Muscle layer of duodenum (tissue), 2 donors: ENCODE measurements at regions not wholly inside any gene's neighbourhood (a gene's known extent, or its start where the extent isn't known, plus 50 kb on each side); places are given as distances from the start of the nearest gene placed in this dataset.
"Not testable (repeated sequence)": the region's sequence is repeated elsewhere in the genome, so short reads cannot be mapped to it uniquely, and the experiment has no call there.

ENCODE experiments used
- H3K27ac ChIP-seq: one replicate; pipeline ENCODE4 v1.7.0; 2013; ENCODE audit warnings: mild to moderate bottlenecking, low read length
- H3K27me3 ChIP-seq: one replicate; pipeline ENCODE4 v1.7.0; 2013; ENCODE audit warnings: low read depth, mild to moderate bottlenecking, control low read depth, low read length
- H3K36me3 ChIP-seq, 2 donors: one replicate each; pipeline ENCODE4 v1.7.0; 2013; ENCODE audit warnings: low read length in 2 of 2, control low read depth in 1 of 2, mild to moderate bottlenecking in 1 of 2; ENCODE audit not compliant: insufficient read depth in 2 of 2, control insufficient read depth in 1 of 2
- H3K4me1 ChIP-seq, 2 donors: one replicate each; pipeline ENCODE4 v1.7.0; 2013; ENCODE audit warnings: low read length in 2 of 2, mild to moderate bottlenecking in 2 of 2, control low read depth in 1 of 2, moderate library complexity in 1 of 2; ENCODE audit not compliant: insufficient read depth in 2 of 2, control insufficient read depth in 1 of 2
- H3K4me3 ChIP-seq, 2 donors: one replicate each; pipeline ENCODE4 v1.7.0; 2013; ENCODE audit warnings: low read length in 2 of 2, low read depth in 1 of 2, mild to moderate bottlenecking in 1 of 2
- H3K9me3 ChIP-seq, 2 donors: one replicate each; pipeline ENCODE4 v1.7.0; 2013; ENCODE audit warnings: low read length in 2 of 2, control low read depth in 1 of 2, mild to moderate bottlenecking in 1 of 2; ENCODE audit not compliant: control insufficient read depth in 1 of 2
- donor health status: healthy.

GRCh38 chr1:65593516-65593915 lies 173.0 kb downstream of the LEPR start:
- Histone ChIP-seq H3K4me1 (no peaks in the 10 kb centered on the region), H3K36me3 (no peaks in the 10 kb centered on the region), H3K27ac (no peak overlapping the region), H3K9me3 (peaks cover 0 to 2% of the 10 kb centered on the region in 2 donors), H3K27me3 (no peaks in the 10 kb centered on the region), H3K4me3 (no peak overlapping the region)

- Histone ChIP-seq H3K4me3 (no peak overlapping the region), H3K36me3 (no peaks in the 10 kb centered on the region), H3K27ac (no peak overlapping the region), H3K27me3 (no peaks in the 10 kb centered on the region), H3K9me3 (no peaks in the 10 kb centered on the region), H3K4me1 (no peaks in the 10 kb centered on the region)
Measured at GRCh38 chr1:65595724-65596123, 175.3 kb downstream of the LEPR start.

- no peaks in the 10 kb centered on the region for H3K4me1 ChIP-seq
- H3K36me3 ChIP-seq, result no peaks in the 10 kb centered on the region
- H3K4me3 ChIP-seq, result no peak overlapping the region
- no peak overlapping the region for H3K27ac ChIP-seq
- no peaks in the 10 kb centered on the region for H3K9me3 ChIP-seq
- no peaks in the 10 kb centered on the region for H3K27me3 ChIP-seq
Measured at GRCh38 chr1:65596768-65597167, 176.3 kb downstream of the LEPR start.

- Histone ChIP-seq H3K9me3 (no peaks in the 10 kb centered on the region), H3K4me3 (no peak overlapping the region), H3K36me3 (no peaks in the 10 kb centered on the region), H3K27me3 (no peaks in the 10 kb centered on the region), H3K27ac (no peak overlapping the region), H3K4me1 (no peaks in the 10 kb centered on the region)
Measured at GRCh38 chr1:65605621-65606020, 185.2 kb downstream of the LEPR start.

- no peaks in the 10 kb centered on the region for H3K36me3 ChIP-seq
- H3K4me1 ChIP-seq, result no peaks in the 10 kb centered on the region
- H3K4me3 ChIP-seq, result no peak overlapping the region
- no peak overlapping the region for H3K27ac ChIP-seq
- H3K9me3 ChIP-seq, result no peaks in the 10 kb centered on the region
- no peaks in the 10 kb centered on the region for H3K27me3 ChIP-seq
Measured at GRCh38 chr1:65606426-65606825, 186.0 kb downstream of the LEPR start.

- Histone ChIP-seq H3K4me1 (no peaks in the 10 kb centered on the region), H3K27me3 (no peaks in the 10 kb centered on the region), H3K27ac (no peak overlapping the region), H3K9me3 (no peaks in the 10 kb centered on the region), H3K36me3 (no peaks in the 10 kb centered on the region), H3K4me3 (no peak overlapping the region)
Measured at GRCh38 chr1:65613884-65614283, 178.8 kb upstream of the PDE4B start.

GRCh38 chr1:65615859-65616258 lies 176.8 kb upstream of the PDE4B start:
- Histone ChIP-seq H3K27me3 (no peaks in the 10 kb centered on the region), H3K4me3 (no peak overlapping the region), H3K36me3 (peaks cover 0 to 5% of the 10 kb centered on the region in 2 donors), H3K4me1 (no peaks in the 10 kb centered on the region), H3K9me3 (no peaks in the 10 kb centered on the region), H3K27ac (no peak overlapping the region)

GRCh38 chr1:65621721-65622120 lies 171.0 kb upstream of the PDE4B start:
- H3K4me3 ChIP-seq, H3K27me3 ChIP-seq, H3K27ac ChIP-seq, H3K9me3 ChIP-seq, H3K36me3 ChIP-seq, H3K4me1 ChIP-seq: not testable (repeated sequence)

GRCh38 chr1:65623895-65624294 lies 168.8 kb upstream of the PDE4B start:
- no peak overlapping the region for H3K4me3 ChIP-seq
- no peaks in the 10 kb centered on the region for H3K27me3 ChIP-seq
- H3K9me3 ChIP-seq, result no peaks in the 10 kb centered on the region
- peaks cover 0 to 5% of the 10 kb centered on the region in 2 donors for H3K36me3 ChIP-seq
- no peaks in the 10 kb centered on the region for H3K4me1 ChIP-seq
- no peak overlapping the region for H3K27ac ChIP-seq

- no peak overlapping the region for H3K4me3 ChIP-seq
- H3K27me3 ChIP-seq, result no peaks in the 10 kb centered on the region
- no peaks in the 10 kb centered on the region for H3K4me1 ChIP-seq
- H3K9me3 ChIP-seq, result no peaks in the 10 kb centered on the region
- peaks cover 0 to 3% of the 10 kb centered on the region in 2 donors for H3K36me3 ChIP-seq
- no peak overlapping the region for H3K27ac ChIP-seq
Measured at GRCh38 chr1:65625528-65625927, 167.2 kb upstream of the PDE4B start.

- H3K36me3 ChIP-seq, result no peaks in the 10 kb centered on the region
- no peaks in the 10 kb centered on the region for H3K27me3 ChIP-seq
- H3K4me3 ChIP-seq, result no peak overlapping the region
- no peak overlapping the region for H3K27ac ChIP-seq
- H3K9me3 ChIP-seq, result no peaks in the 10 kb centered on the region
- H3K4me1 ChIP-seq, result no peaks in the 10 kb centered on the region
Measured at GRCh38 chr1:65626003-65626402, 166.7 kb upstream of the PDE4B start.

GRCh38 chr1:65629788-65630187 lies 162.9 kb upstream of the PDE4B start:
- H3K4me3 ChIP-seq, result no peak overlapping the region
- no peaks in the 10 kb centered on the region for H3K27me3 ChIP-seq
- no peak overlapping the region for H3K27ac ChIP-seq
- H3K4me1 ChIP-seq, result no peaks in the 10 kb centered on the region
- H3K36me3 ChIP-seq, result no peaks in the 10 kb centered on the region
- H3K9me3 ChIP-seq, result no peaks in the 10 kb centered on the region
